ENCODE measurements at regions not wholly inside any gene's neighbourhood (a gene's known extent, or its start where the extent isn't known, plus 50 kb on each side); places are given as distances from the start of the nearest gene placed in this dataset.

GRCh38 chr5:88957013-88957412 is 74.0 kb upstream of the MEF2C start:
- no peak for TF ChIP-seq POLR2A (IDR thresholded peaks at IDR 0.05; ENCODE audit: low read depth, low read length)
- TF ChIP-seq TAF1 (IDR thresholded peaks at IDR 0.05; ENCODE audit: low read depth, low read length): no peak
- TF ChIP-seq POLR2AphosphoS5 (IDR thresholded peaks at IDR 0.05; ENCODE audit: low read depth, low read length): no peak
